ENCODE measurements at regions not wholly inside any gene's neighbourhood (a gene's known extent, or its start where the extent isn't known, plus 50 kb on each side); places are given as distances from the start of the nearest gene placed in this dataset.

- TF ChIP-seq CTCF (IDR thresholded peaks at IDR 0.05), result no peak
These were observed 103.1 kb downstream of the QRSL1 start for GRCh38 chr6:106732376-106732940.

DNA sequence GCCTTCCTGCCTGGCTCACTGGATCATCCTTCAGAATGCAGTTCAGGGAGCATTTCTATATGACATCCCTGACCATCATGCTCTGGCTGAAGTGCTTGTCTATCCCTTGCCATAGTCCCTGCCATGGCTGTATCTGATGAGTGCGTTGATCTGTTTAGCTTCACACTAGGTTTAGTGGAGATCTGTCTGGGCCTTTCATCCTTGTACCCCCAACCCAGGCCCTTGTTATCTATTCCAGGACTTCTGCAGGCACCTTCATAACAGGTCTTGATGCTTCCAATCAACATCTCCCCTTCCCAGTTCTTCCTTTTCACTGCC lies 102.4 kb downstream of the QRSL1 start:
- TF ChIP-seq CTCF (IDR thresholded peaks at IDR 0.05), result no peak

DNA sequence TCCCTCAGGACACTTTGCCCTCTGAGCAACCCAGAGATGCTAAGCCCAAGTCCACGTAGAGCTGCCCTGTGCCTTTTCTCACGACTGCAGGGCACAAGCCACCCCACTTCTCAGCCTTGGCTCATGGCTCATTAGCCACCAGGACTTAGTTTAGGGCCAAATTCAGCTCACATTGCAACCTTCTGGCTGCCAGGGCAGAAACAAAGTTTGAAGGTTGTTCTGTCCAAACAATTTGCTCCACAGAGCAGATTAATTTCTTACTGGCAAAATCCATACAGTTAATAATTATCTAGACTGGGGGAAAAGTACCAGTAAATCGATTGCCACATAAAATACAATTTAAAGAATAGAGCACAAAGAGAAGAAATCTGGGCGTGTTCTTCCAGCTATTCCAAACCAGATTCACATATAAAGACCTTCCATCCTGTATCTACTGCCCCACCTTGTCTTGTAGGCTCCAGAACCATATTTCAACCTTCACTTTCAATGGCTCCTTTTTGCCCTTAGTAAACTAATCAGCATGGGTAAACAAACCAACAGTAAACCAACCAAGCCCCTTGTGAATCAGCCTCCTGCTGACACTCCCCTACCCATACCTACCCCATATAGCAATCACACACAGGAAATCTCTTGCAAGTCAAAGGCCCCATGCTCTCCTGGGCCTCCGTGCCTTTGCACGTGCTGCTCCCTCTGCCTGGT lies 101.9 kb downstream of the QRSL1 start:
- TF ChIP-seq CTCF (IDR thresholded peaks at IDR 0.05), result no peak

GRCh38 chr6:106730718-106731117 lies 101.3 kb downstream of the QRSL1 start:
- no peak for TF ChIP-seq CTCF (IDR thresholded peaks at IDR 0.05)

DNA sequence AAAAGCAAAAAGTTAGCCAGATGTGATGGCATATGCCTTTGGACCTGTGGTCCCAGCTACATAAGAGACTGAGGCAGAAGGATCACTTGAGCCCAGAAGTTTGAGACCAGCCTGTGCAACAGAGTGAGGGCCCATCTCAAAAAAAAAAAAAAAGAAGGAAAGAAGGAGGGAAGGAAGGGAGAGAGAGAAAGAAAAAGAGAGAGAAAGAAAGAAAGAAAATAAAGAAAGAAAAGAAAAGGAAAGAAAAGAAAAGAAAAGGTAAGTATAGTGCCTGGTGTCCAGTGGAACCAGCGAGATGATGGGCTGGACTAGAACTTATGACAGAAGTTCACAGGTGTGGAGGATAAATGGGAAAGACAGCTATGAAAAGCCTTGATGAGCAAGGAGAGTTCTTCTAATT lies 100.9 kb downstream of the QRSL1 start:
- no peak for TF ChIP-seq CTCF (IDR thresholded peaks at IDR 0.05)

DNA sequence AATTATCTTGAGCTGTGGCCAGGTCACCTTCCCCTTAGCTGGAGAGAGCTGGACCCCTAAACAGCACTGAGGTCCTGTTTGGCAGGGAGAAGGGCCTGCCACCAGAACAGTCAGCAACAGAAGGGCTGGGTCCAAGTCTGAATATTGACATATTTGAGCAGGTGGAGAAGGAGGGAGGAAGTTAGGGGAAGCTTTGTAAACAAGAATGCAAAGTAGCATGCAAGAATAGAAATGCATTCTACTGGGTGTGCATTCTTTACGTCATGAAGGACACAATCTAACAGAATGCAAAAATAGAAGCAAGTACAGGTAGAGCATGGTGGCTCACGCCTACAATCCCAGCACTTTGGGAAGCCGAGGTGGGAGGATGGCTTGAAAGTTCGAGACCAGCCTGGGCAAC lies 100.5 kb downstream of the QRSL1 start:
- no peak for TF ChIP-seq CTCF (IDR thresholded peaks at IDR 0.05)

DNA sequence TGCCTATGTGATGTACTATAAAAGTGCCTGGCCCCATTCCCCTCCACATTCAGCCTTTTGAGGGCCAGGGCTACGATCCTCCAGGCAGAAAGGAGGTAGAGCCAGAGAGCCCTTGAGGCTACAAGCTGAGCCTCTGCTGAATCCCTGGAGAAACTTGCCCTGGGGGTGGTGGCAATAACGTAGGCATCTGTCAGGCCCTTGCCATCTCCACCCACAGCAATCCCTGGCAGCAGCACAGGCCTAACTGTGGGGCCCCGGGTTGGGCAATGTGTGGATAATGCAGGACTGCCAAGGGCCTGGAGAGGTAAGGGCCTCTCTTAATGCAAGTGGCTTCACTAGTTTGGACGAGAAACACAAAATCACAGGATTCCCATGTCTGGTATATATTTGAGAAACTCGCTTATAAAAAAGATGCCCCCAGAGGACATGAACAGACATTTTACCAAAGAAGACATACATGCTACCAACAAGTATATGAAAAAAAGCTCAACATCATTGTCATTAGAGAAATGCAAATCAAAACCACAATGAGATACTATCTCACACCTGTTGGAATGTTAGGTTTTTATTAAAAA lies 99.0 kb downstream of the QRSL1 start:
- TF ChIP-seq CTCF (IDR thresholded peaks at IDR 0.05), result no peak

Measured in LNCAP (cell line).